ENCODE measurements at regions not wholly inside any gene's neighbourhood (a gene's known extent, or its start where the extent isn't known, plus 50 kb on each side); places are given as distances from the start of the nearest gene placed in this dataset.

DNA sequence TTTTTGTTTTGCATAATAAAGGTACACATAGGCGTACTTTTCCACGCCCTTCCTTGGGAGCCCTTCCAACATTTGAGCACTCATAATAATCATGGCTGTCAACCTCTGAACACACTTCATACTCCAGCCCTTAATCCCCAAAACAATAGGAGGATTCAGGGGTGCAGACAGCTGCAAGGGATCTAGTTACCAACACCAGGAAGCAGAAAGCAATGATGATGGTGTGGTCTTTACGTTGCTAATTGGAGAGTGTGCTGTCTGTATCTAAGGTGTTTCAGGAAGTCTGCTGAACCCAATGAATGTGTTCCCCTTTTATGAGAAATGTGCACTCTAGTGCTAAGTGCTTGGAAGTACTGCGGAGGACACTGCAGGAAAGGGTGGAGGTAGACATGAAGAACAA, 60.3 kb upstream of the PDZRN3 start:
- POLR2A ChIA-PET = no interaction called here
- FAIRE-seq (no peak), ATAC-seq (no peak)

GRCh38 chr3:73683706-73684105, 59.0 kb upstream of the PDZRN3 start:
- no peak overlapping the region for H3K4me2 ChIP-seq
- FAIRE-seq (no peak), DNase-seq (ENCODE audit: low read depth in 1 of 2, low spot score in 1 of 2) (no peak), ATAC-seq (no peak)
- CTCF ChIA-PET = no interaction called here
- H3K9me3 ChIP-seq = no peaks in the 10 kb centered on the region
- no peak for TF ChIP-seq PHF8 (IDR thresholded peaks at IDR 0.05; ENCODE audit: borderline replicate concordance, low read depth)
- no peak for TF ChIP-seq JUNB (IDR thresholded peaks at IDR 0.05)
- TF ChIP-seq CEBPB (IDR thresholded peaks at IDR 0.05) = no peak
- no peak for TF ChIP-seq CHD4 (IDR thresholded peaks at IDR 0.05; ENCODE audit: borderline replicate concordance)
- TF ChIP-seq RCOR1 (IDR thresholded peaks at IDR 0.05; ENCODE audit: low read depth, low read length) = no peak
- no peak for TF ChIP-seq GATA3 (IDR thresholded peaks at IDR 0.05; ENCODE audit: borderline replicate concordance)
- TF ChIP-seq EP300 (IDR thresholded peaks at IDR 0.05) = no peak
- TF ChIP-seq ZNF302 (CRISPR knock-in tag; IDR thresholded peaks at IDR 0.05) = no peak
- TF ChIP-seq SREBF2 (IDR thresholded peaks at IDR 0.05) = no peak
- TF ChIP-seq ESRRA (IDR thresholded peaks at IDR 0.05; ENCODE audit: borderline replicate concordance, low read length) = no peak
- no peak for TF ChIP-seq NR3C1 (IDR thresholded peaks at IDR 0.05)
- TF ChIP-seq, protein P1, sequence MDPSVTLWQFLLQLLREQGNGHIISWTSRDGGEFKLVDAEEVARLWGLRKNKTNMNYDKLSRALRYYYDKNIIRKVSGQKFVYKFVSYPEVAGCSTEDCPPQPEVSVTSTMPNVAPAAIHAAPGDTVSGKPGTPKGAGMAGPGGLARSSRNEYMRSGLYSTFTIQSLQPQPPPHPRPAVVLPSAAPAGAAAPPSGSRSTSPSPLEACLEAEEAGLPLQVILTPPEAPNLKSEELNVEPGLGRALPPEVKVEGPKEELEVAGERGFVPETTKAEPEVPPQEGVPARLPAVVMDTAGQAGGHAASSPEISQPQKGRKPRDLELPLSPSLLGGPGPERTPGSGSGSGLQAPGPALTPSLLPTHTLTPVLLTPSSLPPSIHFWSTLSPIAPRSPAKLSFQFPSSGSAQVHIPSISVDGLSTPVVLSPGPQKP (IDR thresholded peaks at IDR 0.05; ENCODE audit: low read depth, low read length) = no peak
- no peak for TF ChIP-seq MYC (IDR thresholded peaks at IDR 0.05; ENCODE audit: borderline replicate concordance, low read length)
- WGBS (ENCODE audit: missing lambda C conversion rate) = 11% methylated on average over 5 of the region's 5 CpGs
- no peak overlapping the region for H3K4me3 ChIP-seq
- POLR2A ChIA-PET = no interaction called here
- H3K4me1 ChIP-seq = no peaks in the 10 kb centered on the region
- no peak overlapping the region for H3K27ac ChIP-seq

More for the DNA sequence above, 60.3 kb upstream of the PDZRN3 start:
- TF ChIP-seq HES2 (IDR thresholded peaks at IDR 0.05) (no peak), ATOH8 (CRISPR knock-in tag; IDR thresholded peaks at IDR 0.05; ENCODE audit: low read depth) (no peak), MYC (IDR thresholded peaks at IDR 0.05; ENCODE audit: borderline replicate concordance, low read length) (no peak), HOXB13 (CRISPR knock-in tag; IDR thresholded peaks at IDR 0.05; ENCODE audit: low read depth) (no peak), GATA3 (IDR thresholded peaks at IDR 0.05; ENCODE audit: borderline replicate concordance) (no peak), POLR2AphosphoS2 (conservative IDR thresholded peaks at IDR 0.05; ENCODE audit: low read length) (no peak), CHD4 (IDR thresholded peaks at IDR 0.05; ENCODE audit: borderline replicate concordance) (no peak), HMGXB4 (CRISPR knock-in tag; IDR thresholded peaks at IDR 0.05; ENCODE audit: borderline replicate concordance) (no peak), RCOR1 (IDR thresholded peaks at IDR 0.05; ENCODE audit: low read depth, low read length) (no peak), RFX5 (IDR thresholded peaks at IDR 0.05) (no peak), REST (IDR thresholded peaks at IDR 0.05) (no peak), CHD2 (IDR thresholded peaks at IDR 0.05; ENCODE audit: low read length, partially characterized antibody) (no peak)
- no peak overlapping the region for H3K4me3 ChIP-seq
- no peak overlapping the region for H3K27ac ChIP-seq
- H3K4me1 ChIP-seq = no peaks in the 10 kb centered on the region
- H3K9me3 ChIP-seq = no peaks in the 10 kb centered on the region
- DNase-seq (ENCODE audit: low read depth in 1 of 2, low spot score in 1 of 2) = no peak
- CTCF ChIA-PET = no interaction called here
- no peak overlapping the region for H3K4me2 ChIP-seq
- WGBS (ENCODE audit: missing lambda C conversion rate) = 31% methylated on average over 4 of the region's 4 CpGs
